Breast epithelium (tissue), 4 donors: ENCODE measurements at regions not wholly inside any gene's neighbourhood (a gene's known extent, or its start where the extent isn't known, plus 50 kb on each side); places are given as distances from the start of the nearest gene placed in this dataset.
"Not testable (repeated sequence)": the region's sequence is repeated elsewhere in the genome, so short reads cannot be mapped to it uniquely, and the experiment has no call there.

Experiments used
- DNase-seq, 2 donors: peaks; one replicate each; pipeline ENCODE4 v3.0.0-alpha.2; 2019; ENCODE audit warnings: low spot score in 2 of 2
- H3K27ac ChIP-seq, 2 donors: fragments of 200-600 bp; sonication (generic) in 1 of 2; one replicate each; pipeline ENCODE4 v1.5.1; 2016 to 2019; ENCODE audit warnings: mild to moderate bottlenecking in 1 of 2
- H3K27me3 ChIP-seq, 2 donors: fragments of 200-600 bp; sonication (generic) in 1 of 2; one replicate each; pipeline versions ENCODE4 v1.5.1 to v1.6.0; 2017 to 2019; ENCODE audit warnings: control low read depth in 1 of 2, mild to moderate bottlenecking in 1 of 2
- H3K36me3 ChIP-seq: fragments of 200-600 bp; one replicate; pipeline ENCODE4 v1.5.1; 2019
- H3K4me1 ChIP-seq, 2 donors: fragments of 200-600 bp; sonication (generic); one replicate each; pipeline ENCODE4 v1.5.1; 2016 to 2019; ENCODE audit warnings: control low read depth in 1 of 2
- H3K4me3 ChIP-seq, 3 donors: fragments of 200-600 bp; sonication (generic); 1 replicate in 2 of 3; 2 replicates in 1 of 3; pipeline ENCODE4 v1.5.1; 2016 to 2019; ENCODE audit warnings: mild to moderate bottlenecking in 3 of 3, moderate library complexity in 2 of 3
- H3K9me3 ChIP-seq, 2 donors: fragments of 200-600 bp; sonication (generic) in 1 of 2; one replicate each; pipeline ENCODE4 v1.5.1; 2016 to 2019; ENCODE audit warnings: control low read depth in 1 of 2
- CTCF ChIP-seq, 3 donors: fragments of 450-650 bp; IDR thresholded peaks; one replicate each; pipeline ENCODE4 v1.5.1; 2016 to 2017; ENCODE audit warnings: antibody characterized with exemption in 3 of 3, mild to moderate bottlenecking in 3 of 3, moderate library complexity in 3 of 3
- POLR2A ChIP-seq: fragments of 450-650 bp; IDR thresholded peaks from one replicate; pipeline ENCODE4 v1.6.1; 2016; ENCODE audit warnings: antibody characterized with exemption, mild to moderate bottlenecking, moderate library complexity
- POLR2AphosphoS5 ChIP-seq, 3 donors: sonication (generic); formaldehyde crosslinking; IDR thresholded peaks; one replicate each; pipeline ENCODE4 v1.6.1; 2017; ENCODE audit warnings: antibody characterized with exemption in 3 of 3
- intact Hi-C: fragments of 100-400 bp; cut with DNase I; formaldehyde crosslinking; loops from one replicate; pipeline ENCODE4 v1.15.1; 2023; ENCODE audit warnings: low total_unique reads

DNA sequence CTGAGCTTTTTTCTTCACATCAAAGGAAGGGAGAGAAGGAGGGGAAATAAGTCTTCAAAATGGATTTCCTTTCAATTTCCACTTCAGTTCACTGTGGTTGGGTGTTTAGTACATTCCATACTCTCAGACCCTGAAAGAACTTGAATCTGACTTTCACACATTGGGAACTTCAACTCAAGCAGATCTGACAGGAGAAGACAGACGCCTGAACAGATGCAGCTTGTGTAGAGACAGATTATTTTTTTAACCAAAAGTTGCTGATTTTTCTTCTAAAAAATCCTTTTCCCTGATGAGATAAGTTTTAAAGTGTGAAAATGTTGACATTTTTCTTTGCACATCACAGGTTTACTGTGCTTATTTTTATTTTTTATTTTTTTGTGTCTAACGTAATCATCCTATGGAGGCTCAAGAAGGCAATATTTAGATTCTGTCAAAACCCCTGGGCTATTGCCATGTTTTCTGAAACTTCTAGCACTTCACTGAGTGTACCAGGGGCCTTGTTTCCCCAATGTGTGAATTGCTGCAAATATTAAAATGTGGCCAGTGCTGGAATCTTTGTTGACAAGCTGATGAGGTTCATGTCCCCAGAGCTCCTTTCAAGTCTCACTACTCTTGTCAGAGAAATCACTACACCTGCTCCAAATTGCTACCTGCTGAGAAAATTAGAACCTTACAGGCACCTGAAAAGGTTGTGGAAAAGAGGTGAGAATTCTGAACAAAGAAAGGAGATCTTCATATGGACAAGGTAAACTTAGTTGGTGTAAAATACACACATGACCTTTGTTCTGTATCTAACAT lies 214.8 kb upstream of the BTBD3 start:
- no peak for DNase-seq

GRCh38 chr20:11705512-11705911 lies 212.2 kb upstream of the BTBD3 start:
- Histone ChIP-seq H3K9me3 (peaks cover 0 to 4% of the 10 kb centered on the region in 2 donors), H3K4me1 (no peaks in the 10 kb centered on the region), H3K27me3 (no peaks in the 10 kb centered on the region), H3K4me3 (no peak overlapping the region), H3K36me3 (no peaks in the 10 kb centered on the region), H3K27ac (no peak overlapping the region)
- intact Hi-C loops = no loop called here
- TF ChIP-seq POLR2A (no peak), CTCF (IDR thresholded peaks at IDR 0.05) (no peak), POLR2AphosphoS5 (IDR thresholded peaks at IDR 0.05) (no peak)
- no peak for DNase-seq

More for the DNA sequence above, 214.8 kb upstream of the BTBD3 start:
- no peaks in the 10 kb centered on the region for H3K4me1 ChIP-seq
- H3K27me3 ChIP-seq = no peaks in the 10 kb centered on the region
- no peak overlapping the region for H3K27ac ChIP-seq
- intact Hi-C loops = no loop called here
- no peak overlapping the region for H3K4me3 ChIP-seq
- H3K36me3 ChIP-seq = no peaks in the 10 kb centered on the region
- no peaks in the 10 kb centered on the region for H3K9me3 ChIP-seq
- no peak for TF ChIP-seq POLR2AphosphoS5 (IDR thresholded peaks at IDR 0.05)
- TF ChIP-seq CTCF (IDR thresholded peaks at IDR 0.05) = no peak
- TF ChIP-seq POLR2A = no peak

DNA sequence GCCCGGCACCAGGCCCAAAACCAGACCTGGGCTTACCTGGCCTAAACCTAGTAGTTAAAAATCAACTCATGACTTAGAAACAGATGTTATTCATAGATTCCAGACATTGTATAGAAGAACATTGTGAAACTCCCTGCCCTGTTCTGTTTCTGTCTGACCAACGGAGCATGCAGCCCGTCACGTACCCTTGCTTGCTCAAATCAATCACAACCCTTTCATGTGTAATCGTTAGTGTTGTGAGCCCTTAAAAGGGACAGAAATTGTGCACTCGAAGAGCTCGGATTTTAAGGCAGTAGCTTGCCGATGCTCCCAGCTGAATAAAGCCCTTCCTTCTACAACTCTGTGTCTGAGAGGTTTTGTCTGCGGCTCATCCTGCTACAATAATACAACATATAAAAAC lies 209.5 kb upstream of the BTBD3 start:
- H3K36me3 ChIP-seq, intact Hi-C loops, H3K9me3 ChIP-seq, H3K4me1 ChIP-seq, H3K27ac ChIP-seq, DNase-seq, H3K4me3 ChIP-seq, H3K27me3 ChIP-seq: not testable (repeated sequence)

DNA sequence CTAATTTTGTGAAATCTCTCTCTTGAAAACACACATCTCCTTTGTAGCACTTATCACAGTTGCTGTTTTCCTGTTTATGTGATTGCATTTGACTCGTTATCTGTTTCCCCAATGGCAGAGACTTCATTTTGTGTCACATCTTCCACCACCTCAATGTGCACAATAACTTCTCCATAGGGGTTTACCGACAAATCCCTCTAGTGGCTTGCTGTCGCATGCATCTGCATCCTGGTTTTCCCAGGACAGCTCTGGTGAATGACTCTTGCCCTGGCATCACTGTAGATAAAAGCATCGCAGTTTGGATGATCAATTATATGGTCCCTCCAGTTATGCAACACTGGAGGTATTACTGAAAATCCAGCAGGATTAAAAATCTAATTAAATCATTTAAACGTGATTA lies 206.5 kb upstream of the BTBD3 start:
- no peak overlapping the region for H3K4me3 ChIP-seq
- TF ChIP-seq POLR2A (no peak), POLR2AphosphoS5 (IDR thresholded peaks at IDR 0.05) (no peak), CTCF (IDR thresholded peaks at IDR 0.05) (no peak)
- H3K4me1 ChIP-seq = no peaks in the 10 kb centered on the region
- no peaks in the 10 kb centered on the region for H3K36me3 ChIP-seq
- no peak for DNase-seq
- intact Hi-C loops = no loop called here
- H3K27ac ChIP-seq = no peak overlapping the region
- H3K9me3 ChIP-seq = peaks cover 0 to 5% of the 10 kb centered on the region in 2 donors
- H3K27me3 ChIP-seq = no peaks in the 10 kb centered on the region

DNA sequence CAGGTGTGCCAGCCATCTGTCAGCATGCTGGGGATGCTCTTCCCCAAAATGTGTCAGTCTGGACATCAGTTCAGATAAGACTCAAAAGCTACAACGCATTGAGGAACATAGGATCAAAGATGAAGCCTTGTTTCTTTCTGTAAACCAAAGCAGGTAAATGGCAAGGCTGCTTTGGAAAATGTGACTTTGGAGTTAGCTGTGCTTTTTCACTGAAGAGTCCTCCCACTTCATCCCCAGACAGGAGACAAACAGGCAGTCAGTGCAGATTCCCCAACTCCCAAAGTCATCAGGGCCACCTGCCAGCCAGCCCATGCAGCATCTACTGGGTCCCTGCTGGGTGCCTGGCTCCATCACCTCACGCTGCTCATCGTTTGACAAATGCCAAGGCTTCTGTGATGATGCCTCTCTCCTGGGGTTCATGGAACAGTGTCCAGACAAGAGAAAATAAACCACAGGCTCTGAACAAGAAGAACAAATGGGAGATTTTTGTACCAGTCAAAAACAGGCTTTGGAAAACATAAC lies 205.0 kb upstream of the BTBD3 start:
- no peaks in the 10 kb centered on the region for H3K36me3 ChIP-seq
- no peaks in the 10 kb centered on the region for H3K4me1 ChIP-seq
- intact Hi-C loops = no loop called here
- H3K4me3 ChIP-seq = no peak overlapping the region
- peaks cover 0 to 5% of the 10 kb centered on the region in 2 donors for H3K9me3 ChIP-seq
- TF ChIP-seq POLR2AphosphoS5 (IDR thresholded peaks at IDR 0.05) = no peak
- TF ChIP-seq CTCF (IDR thresholded peaks at IDR 0.05) = no peak
- no peak for TF ChIP-seq POLR2A
- no peak overlapping the region for H3K27ac ChIP-seq
- H3K27me3 ChIP-seq = no peaks in the 10 kb centered on the region
- DNase-seq = no peak
